ENCODE measurements at regions not wholly inside any gene's neighbourhood (a gene's known extent, or its start where the extent isn't known, plus 50 kb on each side); places are given as distances from the start of the nearest gene placed in this dataset.

DNA sequence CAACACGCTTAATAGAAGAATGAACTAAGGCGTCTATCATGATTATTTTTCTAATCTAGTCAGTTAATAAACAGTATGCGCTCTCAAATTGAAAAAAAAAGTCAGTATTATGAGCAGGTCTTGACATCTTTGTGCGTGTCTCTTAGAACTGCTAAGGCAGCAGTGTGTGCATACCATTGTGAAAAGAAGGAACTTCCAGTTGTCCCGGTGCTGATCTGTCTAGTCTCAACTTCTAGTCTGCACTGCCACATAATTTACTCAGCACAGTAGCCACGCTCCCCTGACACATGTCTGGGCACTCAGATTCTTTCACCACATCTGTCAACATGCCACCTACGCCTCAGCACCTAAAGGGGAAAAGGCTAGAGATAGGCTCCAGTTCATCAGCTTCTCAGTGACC is 61.1 kb upstream of the SPDEF start:
- ChIA-PET POLR2A (no interaction called here), CTCF (no interaction called here)
- intact Hi-C loops (cut with micrococcal nuclease; ENCODE audit: unreplicated experiment), result no loop called here
- Histone ChIP-seq H3K4me3 (ENCODE audit: low read depth in 2 of 2, low read length in 2 of 2) (no peak overlapping the region), H3K9me3 (ENCODE audit: control insufficient read depth, insufficient read depth, low read depth, low read length) (no peaks in the 10 kb centered on the region), H3K27me3 (ENCODE audit: control insufficient read depth, insufficient read depth, low read length) (no peaks in the 10 kb centered on the region), H3K4me1 (ENCODE audit: control insufficient read depth, insufficient read depth, low read length) (no peaks in the 10 kb centered on the region), H3K27ac (ENCODE audit: low read length) (no peak overlapping the region), H3K36me3 (ENCODE audit: control insufficient read depth, insufficient read depth, low read length) (no peaks in the 10 kb centered on the region)
- no peak for DNase-seq (ENCODE audit: low read depth, low spot score)
- BruUV-seq (replicated peaks), result no TSS peak
- in situ Hi-C loops (cut with HindIII; ENCODE audit: low pct_unique_long_range_greater_than_20kb, low sequenced_read_pairs), result no loop called here
- no peak for ATAC-seq
- no peak for TF ChIP-seq POLR2AphosphoS5 (IDR thresholded peaks at IDR 0.05; ENCODE audit: low read depth, low read length)
- TF ChIP-seq, protein P1, sequence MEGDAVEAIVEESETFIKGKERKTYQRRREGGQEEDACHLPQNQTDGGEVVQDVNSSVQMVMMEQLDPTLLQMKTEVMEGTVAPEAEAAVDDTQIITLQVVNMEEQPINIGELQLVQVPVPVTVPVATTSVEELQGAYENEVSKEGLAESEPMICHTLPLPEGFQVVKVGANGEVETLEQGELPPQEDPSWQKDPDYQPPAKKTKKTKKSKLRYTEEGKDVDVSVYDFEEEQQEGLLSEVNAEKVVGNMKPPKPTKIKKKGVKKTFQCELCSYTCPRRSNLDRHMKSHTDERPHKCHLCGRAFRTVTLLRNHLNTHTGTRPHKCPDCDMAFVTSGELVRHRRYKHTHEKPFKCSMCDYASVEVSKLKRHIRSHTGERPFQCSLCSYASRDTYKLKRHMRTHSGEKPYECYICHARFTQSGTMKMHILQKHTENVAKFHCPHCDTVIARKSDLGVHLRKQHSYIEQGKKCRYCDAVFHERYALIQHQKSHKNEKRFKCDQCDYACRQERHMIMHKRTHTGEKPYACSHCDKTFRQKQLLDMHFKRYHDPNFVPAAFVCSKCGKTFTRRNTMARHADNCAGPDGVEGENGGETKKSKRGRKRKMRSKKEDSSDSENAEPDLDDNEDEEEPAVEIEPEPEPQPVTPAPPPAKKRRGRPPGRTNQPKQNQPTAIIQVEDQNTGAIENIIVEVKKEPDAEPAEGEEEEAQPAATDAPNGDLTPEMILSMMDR (IDR thresholded peaks at IDR 0.05), result no peak
- no peak for TF ChIP-seq TCF7L2 (IDR thresholded peaks at IDR 0.05; ENCODE audit: low read depth, low read length)
- TF ChIP-seq, protein P2, sequence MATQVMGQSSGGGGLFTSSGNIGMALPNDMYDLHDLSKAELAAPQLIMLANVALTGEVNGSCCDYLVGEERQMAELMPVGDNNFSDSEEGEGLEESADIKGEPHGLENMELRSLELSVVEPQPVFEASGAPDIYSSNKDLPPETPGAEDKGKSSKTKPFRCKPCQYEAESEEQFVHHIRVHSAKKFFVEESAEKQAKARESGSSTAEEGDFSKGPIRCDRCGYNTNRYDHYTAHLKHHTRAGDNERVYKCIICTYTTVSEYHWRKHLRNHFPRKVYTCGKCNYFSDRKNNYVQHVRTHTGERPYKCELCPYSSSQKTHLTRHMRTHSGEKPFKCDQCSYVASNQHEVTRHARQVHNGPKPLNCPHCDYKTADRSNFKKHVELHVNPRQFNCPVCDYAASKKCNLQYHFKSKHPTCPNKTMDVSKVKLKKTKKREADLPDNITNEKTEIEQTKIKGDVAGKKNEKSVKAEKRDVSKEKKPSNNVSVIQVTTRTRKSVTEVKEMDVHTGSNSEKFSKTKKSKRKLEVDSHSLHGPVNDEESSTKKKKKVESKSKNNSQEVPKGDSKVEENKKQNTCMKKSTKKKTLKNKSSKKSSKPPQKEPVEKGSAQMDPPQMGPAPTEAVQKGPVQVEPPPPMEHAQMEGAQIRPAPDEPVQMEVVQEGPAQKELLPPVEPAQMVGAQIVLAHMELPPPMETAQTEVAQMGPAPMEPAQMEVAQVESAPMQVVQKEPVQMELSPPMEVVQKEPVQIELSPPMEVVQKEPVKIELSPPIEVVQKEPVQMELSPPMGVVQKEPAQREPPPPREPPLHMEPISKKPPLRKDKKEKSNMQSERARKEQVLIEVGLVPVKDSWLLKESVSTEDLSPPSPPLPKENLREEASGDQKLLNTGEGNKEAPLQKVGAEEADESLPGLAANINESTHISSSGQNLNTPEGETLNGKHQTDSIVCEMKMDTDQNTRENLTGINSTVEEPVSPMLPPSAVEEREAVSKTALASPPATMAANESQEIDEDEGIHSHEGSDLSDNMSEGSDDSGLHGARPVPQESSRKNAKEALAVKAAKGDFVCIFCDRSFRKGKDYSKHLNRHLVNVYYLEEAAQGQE (IDR thresholded peaks at IDR 0.05; ENCODE audit: insufficient read depth in 1 of 2, low read depth in 2 of 2, low read length in 1 of 2), result no peak
- TF ChIP-seq SIN3A (IDR thresholded peaks at IDR 0.05; ENCODE audit: borderline replicate concordance, insufficient read depth, low read depth, low read length), result no peak

DNA sequence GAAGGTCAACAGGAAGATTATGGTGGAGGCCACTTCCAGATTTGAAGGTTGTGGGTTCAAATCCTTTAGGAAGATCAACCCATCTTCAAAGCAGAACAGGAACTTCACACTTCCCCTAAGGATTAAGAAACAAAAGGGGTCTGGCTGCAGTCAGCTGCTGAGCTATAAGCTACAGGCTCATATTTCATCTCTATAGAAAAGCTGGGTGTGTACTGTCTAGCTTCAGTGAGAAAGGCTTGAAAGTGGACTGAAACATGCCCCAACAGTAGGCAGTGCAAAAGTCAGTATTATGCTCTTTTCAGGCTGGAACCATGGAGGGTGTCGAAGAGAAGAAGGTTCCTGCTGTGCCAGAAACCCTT is 60.1 kb upstream of the SPDEF start:
- ChIA-PET POLR2A (no interaction called here), CTCF (no interaction called here)
- DNase-seq (ENCODE audit: low read depth, low spot score) (no peak), ATAC-seq (no peak)
- no peaks in the 10 kb centered on the region for H3K9me3 ChIP-seq (ENCODE audit: control insufficient read depth, insufficient read depth, low read depth, low read length)
- in situ Hi-C loops (cut with HindIII; ENCODE audit: low pct_unique_long_range_greater_than_20kb, low sequenced_read_pairs), result no loop called here
- H3K27ac ChIP-seq (ENCODE audit: low read length), result no peak overlapping the region
- H3K4me1 ChIP-seq (ENCODE audit: control insufficient read depth, insufficient read depth, low read length), result peaks cover 3% of the 10 kb centered on the region
- BruUV-seq (replicated peaks), result no TSS peak
- intact Hi-C loops (cut with micrococcal nuclease; ENCODE audit: unreplicated experiment), result no loop called here
- no peak overlapping the region for H3K4me3 ChIP-seq (ENCODE audit: low read depth in 2 of 2, low read length in 2 of 2)
- TF ChIP-seq TCF7L2 (IDR thresholded peaks at IDR 0.05; ENCODE audit: low read depth, low read length) (no peak), POLR2AphosphoS5 (IDR thresholded peaks at IDR 0.05; ENCODE audit: low read depth, low read length) (no peak), SIN3A (IDR thresholded peaks at IDR 0.05; ENCODE audit: borderline replicate concordance, insufficient read depth, low read depth, low read length) (no peak)
- TF ChIP-seq, protein P2 (IDR thresholded peaks at IDR 0.05; ENCODE audit: insufficient read depth in 1 of 2, low read depth in 2 of 2, low read length in 1 of 2), result no peak
- TF ChIP-seq, protein P1 (IDR thresholded peaks at IDR 0.05), result no peak
- H3K36me3 ChIP-seq (ENCODE audit: control insufficient read depth, insufficient read depth, low read length), result no peaks in the 10 kb centered on the region
- H3K27me3 ChIP-seq (ENCODE audit: control insufficient read depth, insufficient read depth, low read length), result no peaks in the 10 kb centered on the region
